ENCODE measurements at regions not wholly inside any gene's neighbourhood (a gene's known extent, or its start where the extent isn't known, plus 50 kb on each side); places are given as distances from the start of the nearest gene placed in this dataset.

- no peak for TF ChIP-seq POLR2A (IDR thresholded peaks at IDR 0.05)
- TF ChIP-seq, protein P1, sequence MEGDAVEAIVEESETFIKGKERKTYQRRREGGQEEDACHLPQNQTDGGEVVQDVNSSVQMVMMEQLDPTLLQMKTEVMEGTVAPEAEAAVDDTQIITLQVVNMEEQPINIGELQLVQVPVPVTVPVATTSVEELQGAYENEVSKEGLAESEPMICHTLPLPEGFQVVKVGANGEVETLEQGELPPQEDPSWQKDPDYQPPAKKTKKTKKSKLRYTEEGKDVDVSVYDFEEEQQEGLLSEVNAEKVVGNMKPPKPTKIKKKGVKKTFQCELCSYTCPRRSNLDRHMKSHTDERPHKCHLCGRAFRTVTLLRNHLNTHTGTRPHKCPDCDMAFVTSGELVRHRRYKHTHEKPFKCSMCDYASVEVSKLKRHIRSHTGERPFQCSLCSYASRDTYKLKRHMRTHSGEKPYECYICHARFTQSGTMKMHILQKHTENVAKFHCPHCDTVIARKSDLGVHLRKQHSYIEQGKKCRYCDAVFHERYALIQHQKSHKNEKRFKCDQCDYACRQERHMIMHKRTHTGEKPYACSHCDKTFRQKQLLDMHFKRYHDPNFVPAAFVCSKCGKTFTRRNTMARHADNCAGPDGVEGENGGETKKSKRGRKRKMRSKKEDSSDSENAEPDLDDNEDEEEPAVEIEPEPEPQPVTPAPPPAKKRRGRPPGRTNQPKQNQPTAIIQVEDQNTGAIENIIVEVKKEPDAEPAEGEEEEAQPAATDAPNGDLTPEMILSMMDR (IDR thresholded peaks at IDR 0.05): no peak
These were observed 118.1 kb upstream of the ARPP21 start for GRCh38 chr3:35521196-35521595.

All from Peyer's patch (tissue), 4 donors.